OCI-LY1 (cell line): ENCODE measurements at regions not wholly inside any gene's neighbourhood (a gene's known extent, or its start where the extent isn't known, plus 50 kb on each side); places are given as distances from the start of the nearest gene placed in this dataset.

Experiments used
- CTCF ChIP-seq: fragments of 200-600 bp; sonication (generic), shearing (Covaris generic); IDR thresholded peaks from 2 replicates; pipeline ENCODE4 v1.5.1; 2017; ENCODE audit warnings: mild to moderate bottlenecking, antibody characterized with exemption, low read length, moderate library complexity, mixed read lengths
- EZH2 ChIP-seq: fragments of 200-600 bp; sonication (generic), shearing (Covaris generic); IDR thresholded peaks from 2 replicates; pipeline ENCODE4 v1.8.0; 2017; ENCODE audit warnings: borderline replicate concordance, mixed run types, mild to moderate bottlenecking, antibody characterized with exemption, low read length, moderate library complexity, mixed read lengths

GRCh38 chr4:42712854-42713253, 55.9 kb upstream of the ATP8A1 start:
- TF ChIP-seq CTCF (no peak), EZH2 (no peak)
